Mesodermal cell (in vitro differentiated cells): ENCODE measurements at regions not wholly inside any gene's neighbourhood (a gene's known extent, or its start where the extent isn't known, plus 50 kb on each side); places are given as distances from the start of the nearest gene placed in this dataset.
A peak's percentile ranks its signal among the peaks of the same experiment; 100 is the strongest.
"Not testable (repeated sequence)": the region's sequence is repeated elsewhere in the genome, so short reads cannot be mapped to it uniquely, and the experiment has no call there.

Experiments
- H3K27ac ChIP-seq: 2 replicates; pipeline ENCODE4 v1.7.0; 2013; ENCODE audit warnings: mild to moderate bottlenecking, low read depth, low read length, moderate library complexity; ENCODE audit not compliant: severe bottlenecking
- H3K36me3 ChIP-seq: 2 replicates; pipeline ENCODE4 v1.7.1; 2013; ENCODE audit warnings: mild to moderate bottlenecking, low read length, moderate library complexity; ENCODE audit not compliant: control insufficient read depth, insufficient read depth
- H3K4me1 ChIP-seq: one replicate; pipeline ENCODE4 v1.7.1; 2013; ENCODE audit warnings: mild to moderate bottlenecking, low read length; ENCODE audit not compliant: insufficient read depth, control insufficient read depth, poor library complexity, severe bottlenecking
- H3K4me3 ChIP-seq: 2 replicates; pipeline ENCODE4 v1.7.0; 2013; ENCODE audit warnings: low read length, control low read depth, mild to moderate bottlenecking; ENCODE audit not compliant: insufficient read depth, poor library complexity, severe bottlenecking; ENCODE audit errors: extremely low read depth
- H3K9me3 ChIP-seq: 2 replicates; pipeline ENCODE4 v1.7.1; 2013; ENCODE audit warnings: mild to moderate bottlenecking, low read length, moderate library complexity; ENCODE audit not compliant: control insufficient read depth
- WGBS, 2 experiments: methylation state at CpG; one replicate each; pipeline ENCODE4 v1.1.5; 2013; ENCODE audit warnings: missing lambda C conversion rate in 2 of 2; ENCODE audit not compliant: insufficient coverage in 2 of 2; 5-methylcytosine and 5-hydroxymethylcytosine counted together

DNA sequence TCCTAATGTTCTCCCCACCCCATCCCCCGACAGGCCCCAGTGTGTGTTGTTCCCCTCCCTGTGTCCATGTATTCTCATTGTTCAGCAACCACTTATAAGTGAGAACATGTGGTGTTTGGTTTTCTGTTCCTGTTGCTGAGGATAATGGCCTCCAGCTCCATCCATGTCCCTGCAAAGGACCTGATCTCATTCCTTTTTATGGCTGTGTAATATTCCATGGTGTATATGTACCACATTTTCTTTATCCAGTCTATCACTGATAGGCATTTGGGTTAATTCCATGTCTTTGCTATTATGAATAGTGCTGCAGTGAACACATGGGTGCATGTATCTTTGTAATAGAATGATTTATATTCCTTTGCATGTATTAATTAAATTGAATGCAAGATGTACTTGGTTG lies 104.8 kb upstream of the WIPF3 start:
- H3K4me3 ChIP-seq, H3K36me3 ChIP-seq, H3K9me3 ChIP-seq, H3K4me1 ChIP-seq, H3K27ac ChIP-seq: not testable (repeated sequence)
- no CpG with 5 or more reads among the region's 1 CpG for WGBS, 2 experiments

DNA sequence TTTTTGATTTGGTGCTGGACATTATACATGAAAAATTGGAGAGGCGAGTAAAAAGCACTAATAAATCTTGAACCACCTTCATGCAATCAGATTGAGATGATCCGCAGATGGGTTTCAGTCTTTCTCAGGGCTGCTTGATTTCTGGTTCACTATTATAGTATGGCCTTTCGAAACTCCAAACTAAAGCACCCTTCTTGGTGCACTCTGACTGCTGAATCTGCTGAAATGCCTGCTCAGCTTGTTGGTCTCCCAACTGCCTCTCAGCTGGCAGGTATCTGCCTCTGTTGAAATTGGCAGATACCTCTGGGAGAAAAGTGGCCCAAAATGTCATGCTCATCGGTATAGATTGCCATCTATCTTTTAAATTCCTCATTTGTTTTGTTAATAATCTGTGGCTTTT lies 102.5 kb upstream of the WIPF3 start:
- 96 to 100% methylated on average over 1 to 3 of the region's 4 CpGs for WGBS, 2 experiments
- not testable (repeated sequence) for H3K27ac ChIP-seq, H3K4me3 ChIP-seq, H3K36me3 ChIP-seq, H3K9me3 ChIP-seq, H3K4me1 ChIP-seq

DNA sequence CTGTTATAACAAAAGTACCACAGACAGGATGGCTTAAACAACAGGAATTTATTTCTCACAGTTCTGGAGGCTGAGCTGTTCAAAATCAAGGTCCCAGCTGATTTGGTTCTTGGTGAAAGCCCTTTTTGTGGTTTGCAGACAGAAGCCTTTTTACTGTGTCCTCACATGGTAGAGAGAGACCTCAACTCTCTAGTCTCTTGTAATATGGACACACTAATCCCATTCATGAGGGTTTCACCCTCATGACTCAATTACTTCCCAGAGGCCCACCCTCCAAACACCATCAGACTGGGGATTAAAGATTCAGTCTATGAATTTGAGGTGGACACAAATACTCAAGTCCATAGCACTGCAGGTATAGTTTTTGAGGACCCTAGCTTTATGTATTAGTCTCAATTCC lies 97.3 kb upstream of the WIPF3 start:
- H3K27ac ChIP-seq, H3K4me3 ChIP-seq, H3K36me3 ChIP-seq, H3K4me1 ChIP-seq, H3K9me3 ChIP-seq: not testable (repeated sequence)

DNA sequence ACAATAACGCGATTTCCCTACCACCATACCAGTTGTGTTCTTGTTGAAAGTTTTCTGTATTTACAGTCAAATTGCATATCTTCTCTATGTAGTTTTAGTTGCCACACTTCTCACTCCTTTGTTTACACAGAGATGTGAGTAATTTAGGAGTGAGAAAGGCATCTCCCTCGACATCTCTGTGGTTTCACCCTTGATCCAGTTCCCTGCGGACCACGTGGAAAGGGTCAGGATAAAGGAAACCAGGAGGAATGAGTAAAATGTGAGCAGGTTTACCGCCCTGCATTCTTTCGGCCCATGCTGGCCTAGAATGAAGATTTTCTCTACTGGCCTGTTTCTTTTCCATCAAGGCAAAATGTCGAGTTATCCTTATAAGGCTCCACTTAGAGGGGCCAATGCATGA lies 83.2 kb upstream of the WIPF3 start:
- not testable (repeated sequence) for H3K36me3 ChIP-seq, H3K4me3 ChIP-seq, H3K9me3 ChIP-seq
- Histone ChIP-seq H3K27ac (peak overlapping the region; percentile 62), H3K4me1 (peaks cover 12% of the 10 kb centered on the region)
- WGBS, 2 experiments, result 20 to 25% methylated on average over 2 to 4 of the region's 8 CpGs

DNA sequence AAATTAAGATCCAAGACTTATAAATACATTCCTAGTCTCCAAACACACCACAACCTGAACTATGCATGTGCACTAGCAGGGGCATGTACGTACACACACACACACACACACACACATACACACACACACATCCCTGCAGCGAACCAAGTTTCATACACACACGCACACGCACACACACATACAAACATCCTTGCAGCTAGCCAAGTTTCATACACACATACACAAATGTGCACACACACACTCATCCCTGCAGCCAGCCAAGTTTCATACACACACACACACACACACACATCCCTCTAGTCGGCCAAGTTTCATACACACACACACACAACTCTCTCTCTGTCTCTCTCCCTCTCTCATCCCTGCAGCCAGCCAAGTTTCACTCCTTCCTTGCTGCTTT lies 82.7 kb upstream of the WIPF3 start:
- peaks cover 12% of the 10 kb centered on the region for H3K4me1 ChIP-seq
- H3K36me3 ChIP-seq, result no peaks in the 10 kb centered on the region
- 80 to 89% methylated on average over 3 to 5 of the region's 5 CpGs for WGBS, 2 experiments
- H3K4me3 ChIP-seq, result no peak overlapping the region
- no peaks in the 10 kb centered on the region for H3K9me3 ChIP-seq
- H3K27ac ChIP-seq, result peak overlapping the region; percentile 62

DNA sequence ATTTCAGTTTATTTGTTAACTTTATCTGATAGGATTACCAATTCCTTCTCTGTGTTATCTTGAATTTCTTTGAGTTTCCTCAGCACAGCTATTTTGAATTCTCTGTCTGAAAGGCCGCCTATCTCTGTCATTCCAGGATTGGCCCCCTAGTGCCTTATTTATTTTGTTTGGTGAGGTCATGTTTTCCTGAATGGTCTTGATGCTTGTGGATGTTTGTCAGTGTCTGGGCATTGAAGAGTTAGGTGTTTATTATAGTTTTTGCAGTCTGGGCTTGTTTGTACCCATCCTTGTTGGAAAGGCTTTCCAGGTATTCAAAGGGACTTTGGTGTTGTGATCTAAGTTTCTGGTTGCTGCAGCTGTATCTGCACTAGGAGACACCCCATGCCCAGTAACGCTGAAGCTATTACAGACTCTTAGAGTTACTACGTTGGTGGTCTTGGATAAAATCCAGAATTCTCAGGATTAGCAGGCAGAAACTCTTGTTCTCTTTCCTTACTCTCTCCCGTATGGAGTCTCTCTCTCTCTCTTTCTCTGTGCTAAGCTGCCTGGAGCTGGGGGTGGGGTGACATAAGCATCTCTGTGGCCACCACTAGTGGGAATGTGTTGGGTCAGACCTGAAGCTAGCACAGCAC lies 76.7 kb upstream of the WIPF3 start:
- not testable (repeated sequence) for H3K36me3 ChIP-seq, H3K4me1 ChIP-seq, H3K4me3 ChIP-seq, H3K9me3 ChIP-seq, H3K27ac ChIP-seq
- WGBS, 2 experiments, result 80 to 86% methylated on average over 1 to 2 of the region's 4 CpGs

DNA sequence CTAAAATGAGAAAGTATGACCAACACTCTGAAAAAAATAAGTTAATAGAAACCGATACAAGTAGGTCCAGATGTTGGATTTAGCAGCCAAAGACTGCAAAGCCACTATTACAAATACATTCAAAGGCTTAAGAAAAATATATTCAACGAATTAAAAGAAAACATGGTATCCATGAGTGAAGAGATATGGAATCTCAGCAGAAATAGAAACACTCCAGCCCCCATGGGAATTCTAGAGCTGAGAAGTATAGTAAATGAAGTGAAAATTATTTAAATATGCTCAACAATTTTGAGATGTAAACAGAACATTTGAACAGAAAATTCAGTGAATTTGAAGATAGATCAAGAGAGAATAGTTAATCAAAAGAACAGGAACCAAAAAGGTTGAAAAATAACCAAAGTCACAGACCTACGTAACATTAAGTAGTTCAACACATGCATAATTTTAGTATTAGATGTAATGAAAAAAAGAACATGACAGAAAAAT lies 72.0 kb upstream of the WIPF3 start:
- H3K36me3 ChIP-seq, result no peaks in the 10 kb centered on the region
- H3K4me1 ChIP-seq, result no peaks in the 10 kb centered on the region
- WGBS, 2 experiments, result no CpG with 5 or more reads among the region's 3 CpGs
- no peak overlapping the region for H3K27ac ChIP-seq
- no peak overlapping the region for H3K4me3 ChIP-seq
- H3K9me3 ChIP-seq, result no peaks in the 10 kb centered on the region

DNA sequence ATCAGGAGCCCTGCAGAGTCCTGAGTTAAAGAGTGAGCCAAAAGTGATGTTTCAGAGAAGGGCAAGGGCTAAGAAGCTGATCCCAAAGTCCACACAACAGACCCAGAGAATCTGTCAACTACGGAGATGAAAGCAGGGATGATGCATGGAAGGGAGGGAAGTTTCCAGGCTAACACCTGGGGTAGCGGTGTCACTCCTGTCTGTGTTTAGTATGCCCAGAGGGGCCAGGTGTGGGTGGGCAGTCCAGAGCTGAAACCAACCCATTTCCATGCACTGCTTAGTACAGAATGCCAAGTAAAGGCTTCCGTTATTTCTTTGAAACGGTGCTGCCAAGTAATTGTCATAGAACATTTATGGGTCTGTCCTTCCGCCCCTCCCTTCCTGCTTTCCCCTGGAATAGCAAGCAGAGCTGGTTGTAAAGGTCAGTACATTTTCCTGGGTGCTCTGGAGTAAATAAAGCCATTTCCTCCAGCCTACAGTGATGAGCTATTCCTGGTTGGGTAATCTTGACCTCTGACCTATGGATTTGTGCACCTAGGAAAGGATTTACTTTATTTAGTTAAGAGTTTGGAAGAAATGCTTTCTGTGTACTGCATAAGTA lies 58.6 kb upstream of the WIPF3 start:
- H3K27ac ChIP-seq, result not testable (repeated sequence)
- H3K4me1 ChIP-seq, result peaks cover 11% of the 10 kb centered on the region

DNA sequence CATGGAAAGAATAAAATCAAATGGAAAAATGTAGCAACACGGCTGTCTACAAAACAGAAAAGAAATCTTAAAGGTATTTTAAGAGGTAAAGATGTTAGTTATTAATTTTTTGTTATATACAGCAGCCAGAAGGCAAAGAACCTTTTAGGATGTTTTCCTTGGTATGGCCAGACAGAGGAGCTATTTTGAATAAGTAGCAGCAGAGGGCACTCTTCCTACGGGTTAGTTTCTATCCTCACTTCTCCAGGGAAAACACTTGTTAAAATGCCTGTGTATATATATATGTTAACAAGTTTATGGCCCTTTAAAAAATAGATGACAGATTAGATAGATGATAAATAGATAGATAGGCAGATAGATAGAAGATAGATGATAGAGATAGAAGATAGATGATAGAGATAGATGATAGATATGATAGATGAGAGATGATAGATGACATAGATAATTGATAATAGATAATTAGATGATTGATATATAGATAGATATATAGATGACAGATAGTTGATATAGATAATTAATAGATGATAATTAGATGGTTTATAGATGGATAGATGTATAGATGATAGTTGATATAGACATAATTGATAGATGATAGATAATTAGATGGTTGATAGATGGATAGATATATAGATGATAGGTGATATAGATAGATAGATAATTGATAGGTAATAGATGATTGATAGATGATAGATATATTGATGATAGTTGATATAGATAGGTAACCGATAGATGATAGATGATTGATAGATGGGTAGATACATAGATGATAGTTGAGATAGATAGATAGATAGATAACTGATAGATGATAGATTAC lies 57.8 kb upstream of the WIPF3 start:
- H3K36me3 ChIP-seq, result no peaks in the 10 kb centered on the region
- no peak overlapping the region for H3K4me3 ChIP-seq
- H3K4me1 ChIP-seq, result peaks cover 11% of the 10 kb centered on the region
- no peaks in the 10 kb centered on the region for H3K9me3 ChIP-seq
- no peak overlapping the region for H3K27ac ChIP-seq
- 88 to 100% methylated on average over 1 of the region's 3 CpGs for WGBS, 2 experiments

More for the DNA sequence above, 58.6 kb upstream of the WIPF3 start:
- not testable (repeated sequence) for H3K9me3 ChIP-seq, H3K36me3 ChIP-seq, H3K4me3 ChIP-seq
- WGBS, 2 experiments, result 92% methylated on average over 2 of the region's 5 CpGs; no CpG with 5 or more reads in 1 of the 2 experiments

DNA sequence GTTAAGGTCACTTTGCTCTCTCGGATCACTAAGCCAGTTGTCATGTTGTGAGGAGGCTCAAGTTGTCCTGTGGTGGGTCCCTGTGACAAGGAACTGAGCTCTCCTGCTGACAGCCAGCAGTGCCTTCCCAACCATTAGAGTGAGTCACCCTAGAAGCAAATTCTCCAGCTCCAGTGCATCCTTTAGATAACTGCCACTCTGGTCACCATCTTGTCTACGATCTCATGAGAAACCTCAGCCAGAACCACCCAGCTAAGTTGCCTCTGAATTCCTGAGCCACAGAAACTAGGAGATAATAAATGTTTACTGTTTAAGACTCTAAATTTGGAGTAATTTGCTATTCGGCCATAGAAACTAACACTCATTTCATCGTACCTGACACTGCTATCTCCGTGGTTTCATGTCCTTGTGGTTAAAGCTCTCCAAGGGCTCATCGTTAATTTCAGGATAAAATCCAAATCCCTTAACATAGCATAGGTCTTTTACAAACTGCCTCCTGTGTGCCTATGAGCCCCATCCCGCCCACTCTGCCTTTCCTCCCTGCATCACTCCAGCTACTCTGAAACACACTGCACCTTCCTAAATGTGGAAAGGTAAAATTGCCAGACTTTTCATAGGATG lies 56.5 kb upstream of the WIPF3 start:
- Histone ChIP-seq H3K9me3 (no peaks in the 10 kb centered on the region), H3K4me3 (no peak overlapping the region), H3K27ac (peak overlapping the region; percentile 70), H3K36me3 (no peaks in the 10 kb centered on the region), H3K4me1 (peaks cover 11% of the 10 kb centered on the region)
- 76 to 94% methylated on average over 4 to 6 of the region's 7 CpGs for WGBS, 2 experiments
